SK-N-SH treated with all-trans-retinoic acid at 6 μM for 48 hours (cell line): ENCODE measurements at regions not wholly inside any gene's neighbourhood (a gene's known extent, or its start where the extent isn't known, plus 50 kb on each side); places are given as distances from the start of the nearest gene placed in this dataset.

Experiments used
- ATAC-seq: fragments of 200-7000 bp; cut with Tn5 transposase; 3 replicates; pipeline ENCODE4 v1.9.1; 2020; ENCODE audit warnings: mild to moderate bottlenecking, moderate library complexity
- ARNTL ChIP-seq: fragments of 450-650 bp; formaldehyde crosslinking; IDR thresholded peaks from 2 replicates; pipeline ENCODE4 v1.5.0; 2020; ENCODE audit warnings: low read depth, mild to moderate bottlenecking, moderate library complexity, borderline replicate concordance
- BACH2 ChIP-seq: fragments of 250-450 bp; sonication (Bioruptor Pico); IDR thresholded peaks from 2 replicates; pipeline ENCODE4 v1.9.0; 2021; ENCODE audit warnings: mild to moderate bottlenecking, borderline replicate concordance
- CREB5 ChIP-seq: fragments of 250-450 bp; sonication (Bioruptor Pico); IDR thresholded peaks from 2 replicates; pipeline ENCODE4 v1.5.1; 2020; ENCODE audit warnings: low read depth, mild to moderate bottlenecking, moderate library complexity
- CSDC2 ChIP-seq: fragments of 250-450 bp; sonication (Bioruptor Pico); IDR thresholded peaks from 2 replicates; pipeline ENCODE4 v1.5.0; 2020; ENCODE audit warnings: mild to moderate bottlenecking, moderate library complexity
- CSRNP3 ChIP-seq: fragments of 250-450 bp; sonication (Bioruptor Pico); IDR thresholded peaks from 2 replicates; pipeline ENCODE4 v1.5.1; 2021; ENCODE audit warnings: mild to moderate bottlenecking, moderate library complexity
- ESRRG ChIP-seq: fragments of 250-450 bp; sonication (Bioruptor Pico); IDR thresholded peaks from 2 replicates; pipeline ENCODE4 v1.6.1; 2021; ENCODE audit warnings: mild to moderate bottlenecking
- GLIS3 ChIP-seq: fragments of 250-450 bp; sonication (Bioruptor Pico); IDR thresholded peaks from 2 replicates; pipeline ENCODE4 v1.5.0; 2020; ENCODE audit warnings: mild to moderate bottlenecking, moderate library complexity
- ISL1 ChIP-seq: fragments of 250-450 bp; sonication (Bioruptor Pico); IDR thresholded peaks from 2 replicates; pipeline ENCODE4 v2.1.2; 2022; ENCODE audit warnings: mild to moderate bottlenecking, moderate library complexity
- OSR1 ChIP-seq: fragments of 250-450 bp; sonication (Bioruptor Pico); IDR thresholded peaks from 2 replicates; pipeline ENCODE4 v1.8.0; 2022; ENCODE audit warnings: moderate library complexity, mild to moderate bottlenecking, inconsistent platforms
- PATZ1 ChIP-seq: fragments of 250-450 bp; sonication (Bioruptor Pico); IDR thresholded peaks from 2 replicates; pipeline ENCODE4 v1.8.0; 2020; ENCODE audit warnings: mild to moderate bottlenecking, moderate library complexity, borderline replicate concordance
- POU6F1 ChIP-seq: fragments of 250-450 bp; sonication (Bioruptor Pico); IDR thresholded peaks from 2 replicates; pipeline ENCODE4 v1.8.0; 2021; ENCODE audit warnings: low read depth, mild to moderate bottlenecking, moderate library complexity, borderline replicate concordance
- PPARA ChIP-seq: fragments of 250-450 bp; sonication (Bioruptor Pico); IDR thresholded peaks from 2 replicates; pipeline ENCODE4 v1.5.0; 2020; ENCODE audit warnings: mild to moderate bottlenecking, borderline replicate concordance
- RARB ChIP-seq: fragments of 250-450 bp; sonication (Bioruptor Pico); IDR thresholded peaks from 2 replicates; pipeline ENCODE4 v1.8.0; 2021; ENCODE audit warnings: mild to moderate bottlenecking, moderate library complexity
- SNAI2 ChIP-seq: fragments of 250-450 bp; sonication (Bioruptor Pico); IDR thresholded peaks from 2 replicates; pipeline ENCODE4 v1.5.0; 2020; ENCODE audit warnings: mild to moderate bottlenecking, moderate library complexity
- TCF4 ChIP-seq: fragments of 250-450 bp; sonication (Bioruptor Pico); IDR thresholded peaks from 2 replicates; pipeline ENCODE4 v1.8.0; 2021; ENCODE audit warnings: mild to moderate bottlenecking, moderate library complexity, borderline replicate concordance
- TSHZ2 ChIP-seq: fragments of 250-450 bp; sonication (Bioruptor Pico); IDR thresholded peaks from 2 replicates; pipeline ENCODE4 v1.5.0; 2020; ENCODE audit warnings: mild to moderate bottlenecking, moderate library complexity
- ZC3H10 ChIP-seq: fragments of 250-450 bp; sonication (Bioruptor Pico); IDR thresholded peaks from 2 replicates; pipeline ENCODE4 v1.5.1; 2021; ENCODE audit warnings: mild to moderate bottlenecking, moderate library complexity
- ZFP3 ChIP-seq: fragments of 250-450 bp; sonication (Bioruptor Pico); IDR thresholded peaks from 2 replicates; pipeline ENCODE4 v1.5.0; 2020; ENCODE audit warnings: mild to moderate bottlenecking, moderate library complexity
- ZFP30 ChIP-seq: fragments of 450-650 bp; formaldehyde crosslinking; IDR thresholded peaks from 2 replicates; pipeline ENCODE4 v1.5.0; 2022; ENCODE audit warnings: mild to moderate bottlenecking, moderate library complexity
- ZNF565 ChIP-seq: fragments of 450-650 bp; formaldehyde crosslinking; conservative IDR thresholded peaks from 2 replicates; pipeline ENCODE4 v1.5.0; 2020; ENCODE audit warnings: low read depth, mild to moderate bottlenecking, moderate library complexity
- ZNF8 ChIP-seq: fragments of 450-650 bp; formaldehyde crosslinking; IDR thresholded peaks from 2 replicates; pipeline ENCODE4 v1.5.0; 2020; ENCODE audit warnings: mild to moderate bottlenecking, moderate library complexity

GRCh38 chr1:79959635-79960034 is 953.1 kb upstream of the ADGRL4 start (continued):
- no peak for TF ChIP-seq ARNTL (CRISPR knock-in tag)
- no peak for TF ChIP-seq ZFP3

- no peak for ATAC-seq
- no peak for TF ChIP-seq ARNTL (CRISPR knock-in tag)
- no peak for TF ChIP-seq PATZ1 (CRISPR knock-in tag)
- TF ChIP-seq TSHZ2 (CRISPR knock-in tag) = no peak
- no peak for TF ChIP-seq SNAI2 (CRISPR knock-in tag)
- no peak for TF ChIP-seq ISL1 (CRISPR knock-in tag)
- no peak for TF ChIP-seq CREB5 (CRISPR knock-in tag)
- no peak for TF ChIP-seq CSDC2 (CRISPR knock-in tag)
- no peak for TF ChIP-seq OSR1 (CRISPR knock-in tag)
- TF ChIP-seq ZNF8 (CRISPR knock-in tag) = no peak
- TF ChIP-seq, all 23 proteins: peak for 0
Measured at GRCh38 chr1:79955966-79956365, 949.4 kb upstream of the ADGRL4 start.

- ATAC-seq = no peak
- TF ChIP-seq ESRRG (no peak), GLIS3 (CRISPR knock-in tag) (no peak), BACH2 (CRISPR knock-in tag) (no peak), TCF4 (CRISPR knock-in tag) (no peak), ZC3H10 (no peak), SNAI2 (CRISPR knock-in tag) (no peak), ZNF565 (CRISPR knock-in tag) (no peak), RARB (CRISPR knock-in tag) (no peak), ZFP3 (no peak)
Measured at GRCh38 chr1:79950511-79950910, 944.0 kb upstream of the ADGRL4 start.

GRCh38 chr1:79945391-79945790 is 938.9 kb upstream of the ADGRL4 start:
- TF ChIP-seq ISL1 (CRISPR knock-in tag) (no peak), CSRNP3 (CRISPR knock-in tag) (no peak), ZFP30 (CRISPR knock-in tag) (no peak), RARB (CRISPR knock-in tag) (no peak), ARNTL (CRISPR knock-in tag) (no peak), POU6F1 (no peak), BACH2 (CRISPR knock-in tag) (no peak), ESRRG (no peak), SNAI2 (CRISPR knock-in tag) (no peak), PATZ1 (CRISPR knock-in tag) (no peak), ZC3H10 (no peak), ZNF565 (CRISPR knock-in tag) (no peak), GLIS3 (CRISPR knock-in tag) (no peak), PPARA (CRISPR knock-in tag) (no peak)
- no peak for ATAC-seq
